Neural progenitor cell (in vitro differentiated cells): ENCODE measurements at regions not wholly inside any gene's neighbourhood (a gene's known extent, or its start where the extent isn't known, plus 50 kb on each side); places are given as distances from the start of the nearest gene placed in this dataset.

Source experiments
- EZH2 ChIP-seq: fragments of 200-600 bp; sonication (generic); IDR thresholded peaks from 2 replicates; pipeline ENCODE4 v1.6.1; 2017; ENCODE audit warnings: antibody characterized with exemption, mild to moderate bottlenecking, moderate library complexity
- EZH2phosphoT487 ChIP-seq: fragments of 200-600 bp; sonication (generic); IDR thresholded peaks from 2 replicates; pipeline ENCODE4 v1.6.1; 2017; ENCODE audit warnings: antibody characterized with exemption
- TF ChIP-seq, protein P1 (sequence below): fragments of 200-600 bp; sonication (generic); IDR thresholded peaks from 2 replicates; pipeline ENCODE4 v1.5.1; 2017; ENCODE audit warnings: antibody characterized with exemption, mild to moderate bottlenecking

DNA sequence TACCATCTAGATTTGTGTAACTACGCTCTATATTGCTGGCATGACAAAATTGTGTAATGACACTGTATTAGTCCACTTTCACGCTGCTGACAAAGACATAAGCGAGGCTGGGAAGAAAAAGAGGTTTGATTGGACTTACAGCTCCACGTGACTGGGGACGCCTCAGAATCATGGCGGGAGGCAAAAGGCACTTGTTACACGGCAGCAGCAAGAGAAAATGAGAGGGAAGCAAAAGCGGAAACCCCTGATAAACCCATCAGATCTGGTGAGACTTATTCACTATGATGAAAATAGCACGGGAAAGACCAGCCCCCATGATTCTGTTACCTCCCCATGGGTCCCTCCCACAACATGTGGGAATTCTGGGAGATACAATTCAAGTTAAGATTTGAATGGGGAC is 905.7 kb downstream of the DIPK2A start:
- TF ChIP-seq, protein P1, sequence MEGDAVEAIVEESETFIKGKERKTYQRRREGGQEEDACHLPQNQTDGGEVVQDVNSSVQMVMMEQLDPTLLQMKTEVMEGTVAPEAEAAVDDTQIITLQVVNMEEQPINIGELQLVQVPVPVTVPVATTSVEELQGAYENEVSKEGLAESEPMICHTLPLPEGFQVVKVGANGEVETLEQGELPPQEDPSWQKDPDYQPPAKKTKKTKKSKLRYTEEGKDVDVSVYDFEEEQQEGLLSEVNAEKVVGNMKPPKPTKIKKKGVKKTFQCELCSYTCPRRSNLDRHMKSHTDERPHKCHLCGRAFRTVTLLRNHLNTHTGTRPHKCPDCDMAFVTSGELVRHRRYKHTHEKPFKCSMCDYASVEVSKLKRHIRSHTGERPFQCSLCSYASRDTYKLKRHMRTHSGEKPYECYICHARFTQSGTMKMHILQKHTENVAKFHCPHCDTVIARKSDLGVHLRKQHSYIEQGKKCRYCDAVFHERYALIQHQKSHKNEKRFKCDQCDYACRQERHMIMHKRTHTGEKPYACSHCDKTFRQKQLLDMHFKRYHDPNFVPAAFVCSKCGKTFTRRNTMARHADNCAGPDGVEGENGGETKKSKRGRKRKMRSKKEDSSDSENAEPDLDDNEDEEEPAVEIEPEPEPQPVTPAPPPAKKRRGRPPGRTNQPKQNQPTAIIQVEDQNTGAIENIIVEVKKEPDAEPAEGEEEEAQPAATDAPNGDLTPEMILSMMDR, result no peak
- TF ChIP-seq EZH2 (no peak), EZH2phosphoT487 (no peak)
